NCI-H226 (cell line): ENCODE measurements at regions not wholly inside any gene's neighbourhood (a gene's known extent, or its start where the extent isn't known, plus 50 kb on each side); places are given as distances from the start of the nearest gene placed in this dataset.
"Not testable (repeated sequence)": the region's sequence is repeated elsewhere in the genome, so short reads cannot be mapped to it uniquely, and the experiment has no call there.

Source experiments
- DNase-seq: peaks from one replicate; pipeline ENCODE4 v3.0.0-alpha.2; 2015

- no peak for DNase-seq
Measured at GRCh38 chr5:124796495-124796894, 50.1 kb upstream of the ZNF608 start.

- no peak for DNase-seq
Measured at GRCh38 chr5:124797665-124798087, 51.2 kb upstream of the ZNF608 start.

GRCh38 chr5:124798890-124799289, 52.5 kb upstream of the ZNF608 start:
- DNase-seq: no peak

GRCh38 chr5:124801551-124801950, 55.1 kb upstream of the ZNF608 start:
- DNase-seq: no peak

GRCh38 chr5:124803617-124804323, 57.3 kb upstream of the ZNF608 start:
- DNase-seq: no peak

- no peak for DNase-seq
Measured at GRCh38 chr5:124806026-124806372, 59.6 kb upstream of the ZNF608 start.

- peak; percentile 81 for DNase-seq
Measured at GRCh38 chr5:124806373-124807077, 60.1 kb upstream of the ZNF608 start.

GRCh38 chr5:124808842-124809268, 62.4 kb upstream of the ZNF608 start:
- no peak for DNase-seq

GRCh38 chr5:124810396-124811006, 64.1 kb upstream of the ZNF608 start:
- no peak for DNase-seq

- no peak for DNase-seq
Measured at GRCh38 chr5:124812771-124813358, 66.4 kb upstream of the ZNF608 start.

- DNase-seq: no peak
Measured at GRCh38 chr5:124816381-124816780, 69.9 kb upstream of the ZNF608 start.

- DNase-seq: peak; percentile 44
Measured at GRCh38 chr5:124819201-124819600, 72.8 kb upstream of the ZNF608 start.

- DNase-seq: no peak
Measured at GRCh38 chr5:124822647-124823046, 76.2 kb upstream of the ZNF608 start.

- no peak for DNase-seq
Measured at GRCh38 chr5:124823380-124823779, 76.9 kb upstream of the ZNF608 start.

- DNase-seq: peak; percentile 89
Measured at GRCh38 chr5:124824637-124825158, 78.3 kb upstream of the ZNF608 start.

- DNase-seq: no peak
Measured at GRCh38 chr5:124825250-124825982, 79.0 kb upstream of the ZNF608 start.

GRCh38 chr5:124825983-124826337, 79.5 kb upstream of the ZNF608 start:
- DNase-seq: no peak

GRCh38 chr5:124828731-124829234, 82.3 kb upstream of the ZNF608 start:
- DNase-seq: no peak

GRCh38 chr5:124831687-124832240, 85.3 kb upstream of the ZNF608 start:
- DNase-seq: no peak

- no peak for DNase-seq
Measured at GRCh38 chr5:124832510-124832909, 86.1 kb upstream of the ZNF608 start.

GRCh38 chr5:124836314-124836713, 89.9 kb upstream of the ZNF608 start:
- not testable (repeated sequence) for DNase-seq

GRCh38 chr5:124839371-124839998, 93.0 kb upstream of the ZNF608 start:
- peak; percentile 15 for DNase-seq
